ENCODE measurements at regions not wholly inside any gene's neighbourhood (a gene's known extent, or its start where the extent isn't known, plus 50 kb on each side); places are given as distances from the start of the nearest gene placed in this dataset.

DNA sequence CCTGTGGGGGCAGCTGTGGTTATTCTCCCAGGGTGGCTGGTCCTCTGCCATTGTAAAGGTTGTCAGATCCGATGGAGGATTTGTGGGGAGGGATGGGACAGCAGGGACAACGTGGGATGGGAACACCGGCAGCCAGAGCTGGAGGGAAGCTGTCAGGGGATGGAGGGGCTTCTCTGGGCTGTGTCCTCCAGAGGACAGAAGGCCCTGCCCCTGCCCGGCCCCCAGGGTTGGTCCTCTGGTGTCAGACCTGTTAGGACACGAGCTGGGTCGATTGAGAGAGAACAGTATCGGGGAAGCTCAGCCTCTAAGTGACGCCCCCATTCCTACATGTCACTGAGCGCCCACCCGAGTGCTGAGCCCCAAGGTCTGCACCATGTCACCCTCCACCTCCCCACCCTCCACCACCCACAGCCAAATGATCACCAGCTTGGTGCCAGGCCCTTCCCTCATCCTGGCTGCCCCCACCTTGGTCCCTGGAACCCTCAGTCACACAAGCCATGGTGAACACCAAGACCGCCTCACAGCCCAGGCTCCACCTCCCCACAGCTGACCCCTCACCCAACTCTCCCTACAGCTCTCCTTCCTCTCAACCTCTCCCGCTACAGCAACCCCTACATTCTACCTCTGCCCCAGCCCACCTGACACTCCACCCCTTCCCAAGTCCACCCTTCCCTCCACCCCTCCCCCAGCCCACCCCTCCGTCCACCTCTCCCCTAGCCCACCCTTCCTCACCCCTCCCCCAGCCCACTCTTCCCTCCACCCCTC is 244.4 kb downstream of the MATN1 start:
- Histone ChIP-seq H3K4me3 (ENCODE audit: low read depth, low read length) (no peak overlapping the region), H3K27me3 (ENCODE audit: insufficient read depth, low read depth, severe bottlenecking) (no peaks in the 10 kb centered on the region), H3K36me3 (no peaks in the 10 kb centered on the region), H3K9me3 (ENCODE audit: severe bottlenecking) (peaks cover 20% of the 10 kb centered on the region), H3K27ac (no peak overlapping the region)
- no peak for DNase-seq
- TF ChIP-seq, protein P1, sequence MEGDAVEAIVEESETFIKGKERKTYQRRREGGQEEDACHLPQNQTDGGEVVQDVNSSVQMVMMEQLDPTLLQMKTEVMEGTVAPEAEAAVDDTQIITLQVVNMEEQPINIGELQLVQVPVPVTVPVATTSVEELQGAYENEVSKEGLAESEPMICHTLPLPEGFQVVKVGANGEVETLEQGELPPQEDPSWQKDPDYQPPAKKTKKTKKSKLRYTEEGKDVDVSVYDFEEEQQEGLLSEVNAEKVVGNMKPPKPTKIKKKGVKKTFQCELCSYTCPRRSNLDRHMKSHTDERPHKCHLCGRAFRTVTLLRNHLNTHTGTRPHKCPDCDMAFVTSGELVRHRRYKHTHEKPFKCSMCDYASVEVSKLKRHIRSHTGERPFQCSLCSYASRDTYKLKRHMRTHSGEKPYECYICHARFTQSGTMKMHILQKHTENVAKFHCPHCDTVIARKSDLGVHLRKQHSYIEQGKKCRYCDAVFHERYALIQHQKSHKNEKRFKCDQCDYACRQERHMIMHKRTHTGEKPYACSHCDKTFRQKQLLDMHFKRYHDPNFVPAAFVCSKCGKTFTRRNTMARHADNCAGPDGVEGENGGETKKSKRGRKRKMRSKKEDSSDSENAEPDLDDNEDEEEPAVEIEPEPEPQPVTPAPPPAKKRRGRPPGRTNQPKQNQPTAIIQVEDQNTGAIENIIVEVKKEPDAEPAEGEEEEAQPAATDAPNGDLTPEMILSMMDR (IDR thresholded peaks at IDR 0.05; ENCODE audit: low read depth, low read length), result no peak

- no peaks in the 10 kb centered on the region for H3K27me3 ChIP-seq (ENCODE audit: insufficient read depth, low read depth, severe bottlenecking)
- H3K9me3 ChIP-seq (ENCODE audit: severe bottlenecking), result peaks cover 20% of the 10 kb centered on the region
- TF ChIP-seq, protein P1 (IDR thresholded peaks at IDR 0.05; ENCODE audit: low read depth, low read length), result no peak
- no peaks in the 10 kb centered on the region for H3K36me3 ChIP-seq
- no peak overlapping the region for H3K4me3 ChIP-seq (ENCODE audit: low read depth, low read length)
- DNase-seq, result no peak
- H3K27ac ChIP-seq, result no peak overlapping the region
These were observed 245.1 kb downstream of the MATN1 start for GRCh38 chr1:30478283-30478682.

GRCh38 chr1:30477588-30477987 is 245.8 kb downstream of the MATN1 start:
- H3K4me3 ChIP-seq (ENCODE audit: low read depth, low read length), result no peak overlapping the region
- H3K27ac ChIP-seq, result no peak overlapping the region
- DNase-seq, result no peak
- H3K9me3 ChIP-seq (ENCODE audit: severe bottlenecking), result peaks cover 13% of the 10 kb centered on the region
- TF ChIP-seq, protein P1 (IDR thresholded peaks at IDR 0.05; ENCODE audit: low read depth, low read length), result no peak
- H3K36me3 ChIP-seq, result no peaks in the 10 kb centered on the region
- no peaks in the 10 kb centered on the region for H3K27me3 ChIP-seq (ENCODE audit: insufficient read depth, low read depth, severe bottlenecking)

- no peak overlapping the region for H3K4me3 ChIP-seq (ENCODE audit: low read depth, low read length)
- peaks cover 7% of the 10 kb centered on the region for H3K9me3 ChIP-seq (ENCODE audit: severe bottlenecking)
- no peaks in the 10 kb centered on the region for H3K36me3 ChIP-seq
- no peaks in the 10 kb centered on the region for H3K27me3 ChIP-seq (ENCODE audit: insufficient read depth, low read depth, severe bottlenecking)
- DNase-seq, result no peak
- TF ChIP-seq, protein P1 (IDR thresholded peaks at IDR 0.05; ENCODE audit: low read depth, low read length), result no peak
- no peak overlapping the region for H3K27ac ChIP-seq
These were observed 246.4 kb downstream of the MATN1 start for GRCh38 chr1:30476911-30477459.

- Histone ChIP-seq H3K9me3 (ENCODE audit: severe bottlenecking) (peaks cover 2% of the 10 kb centered on the region), H3K27me3 (ENCODE audit: insufficient read depth, low read depth, severe bottlenecking) (no peaks in the 10 kb centered on the region), H3K4me3 (ENCODE audit: low read depth, low read length) (no peak overlapping the region), H3K36me3 (no peaks in the 10 kb centered on the region), H3K27ac (no peak overlapping the region)
- TF ChIP-seq, protein P1 (IDR thresholded peaks at IDR 0.05; ENCODE audit: low read depth, low read length), result no peak
- no peak for DNase-seq
These were observed 246.9 kb downstream of the MATN1 start for GRCh38 chr1:30476476-30476875.
